GM21717 (cell line): ENCODE measurements at regions not wholly inside any gene's neighbourhood (a gene's known extent, or its start where the extent isn't known, plus 50 kb on each side); places are given as distances from the start of the nearest gene placed in this dataset.

Source experiments
- ATAC-seq: cut with Tn5 transposase; IDR thresholded peaks from one replicate; pipeline ENCODE4 v1.9.1; 2021; ENCODE audit warnings: mild to moderate bottlenecking, moderate library complexity; ENCODE audit not compliant: unreplicated experiment

DNA sequence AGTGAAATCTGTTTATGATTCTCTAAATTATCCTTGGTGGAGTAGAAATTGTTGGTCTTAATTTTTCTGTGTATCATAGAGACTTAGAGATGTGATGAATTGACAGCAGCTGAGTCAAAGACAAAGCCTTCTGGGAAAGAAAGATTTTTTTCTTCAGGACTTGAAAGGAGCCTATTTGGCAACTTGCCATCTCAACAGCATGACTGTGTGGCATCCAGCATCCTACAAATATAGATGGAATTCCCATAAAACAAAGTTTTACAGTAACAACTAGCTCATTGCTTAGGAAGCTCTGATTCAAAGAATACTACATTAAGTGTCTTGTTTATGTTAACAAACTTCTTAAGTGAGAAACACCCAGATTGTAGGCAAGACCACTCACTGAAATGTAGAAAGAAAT is 79.2 kb upstream of the SETBP1 start:
- no peak for ATAC-seq

DNA sequence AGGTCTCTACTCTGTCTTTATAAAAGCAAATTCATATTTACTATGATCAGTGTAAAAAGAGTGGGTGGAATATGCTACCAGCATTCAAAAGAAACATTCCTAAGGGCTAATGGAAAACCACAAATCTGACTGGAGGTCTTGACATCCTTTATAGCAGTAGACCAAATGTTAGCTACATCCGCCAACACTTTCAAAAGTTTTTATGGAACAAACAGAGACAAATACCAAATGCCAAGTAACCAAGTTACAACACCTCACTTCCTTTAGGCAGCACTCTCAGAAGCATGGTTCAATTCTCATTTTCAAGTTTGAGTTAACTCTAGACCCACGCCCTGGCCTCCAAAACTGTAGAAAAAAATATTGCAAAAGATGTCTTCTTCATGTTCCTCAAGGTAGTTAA is 78.3 kb upstream of the SETBP1 start:
- ATAC-seq, result no peak

DNA sequence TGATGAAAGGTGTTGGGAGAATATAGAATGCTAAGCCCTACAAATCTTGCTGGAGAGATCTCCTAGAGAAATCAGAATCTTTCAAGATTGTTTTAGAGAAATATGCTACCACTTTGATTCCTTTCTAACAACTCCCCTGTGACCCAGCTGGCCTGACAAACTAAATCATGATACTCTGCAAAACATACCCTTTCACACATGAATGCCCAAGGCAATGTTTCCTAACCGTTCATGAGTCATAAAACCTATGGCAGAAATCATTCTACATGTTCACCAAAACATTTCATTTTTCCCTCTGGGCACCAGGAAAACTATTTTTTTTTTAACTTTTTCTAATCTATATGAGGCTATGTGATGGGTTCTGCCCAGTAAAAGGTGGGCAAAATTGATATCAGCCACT is 77.8 kb upstream of the SETBP1 start:
- ATAC-seq, result no peak

DNA sequence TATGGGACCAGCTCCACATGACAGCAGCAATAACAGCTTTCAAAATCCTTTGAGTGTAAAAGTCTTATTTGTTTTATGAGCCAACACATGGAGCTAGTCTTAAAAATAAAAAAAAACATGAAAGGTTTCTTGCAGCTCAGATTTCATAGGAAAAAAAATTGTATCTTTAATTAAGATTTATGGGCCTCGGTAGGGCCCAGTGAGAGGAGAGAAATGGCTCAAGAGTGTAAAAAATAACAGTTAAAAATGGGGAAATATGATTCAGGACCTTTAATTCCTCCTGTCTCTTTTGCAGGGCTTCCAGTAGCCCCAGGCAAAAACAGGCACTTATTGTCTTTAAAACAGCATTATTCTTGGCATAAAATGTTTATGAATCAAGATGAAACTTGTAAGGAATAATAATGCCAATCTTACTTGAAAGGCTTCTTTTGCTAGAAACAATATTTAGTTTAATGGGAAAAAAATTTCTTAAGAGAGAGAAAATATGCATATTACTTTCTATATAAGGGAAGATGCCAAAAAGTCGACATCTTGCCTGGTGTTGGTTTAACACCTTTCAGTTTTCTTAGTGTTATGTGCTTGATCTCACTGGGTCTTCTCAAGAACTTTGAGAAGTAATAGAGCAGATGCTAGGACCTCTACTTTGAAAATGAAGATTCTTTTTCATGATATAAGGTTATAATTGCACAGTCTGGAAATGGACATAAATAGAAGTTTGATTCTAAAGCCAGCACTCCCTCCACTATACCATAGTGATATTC is 71.3 kb upstream of the SETBP1 start:
- no peak for ATAC-seq

DNA sequence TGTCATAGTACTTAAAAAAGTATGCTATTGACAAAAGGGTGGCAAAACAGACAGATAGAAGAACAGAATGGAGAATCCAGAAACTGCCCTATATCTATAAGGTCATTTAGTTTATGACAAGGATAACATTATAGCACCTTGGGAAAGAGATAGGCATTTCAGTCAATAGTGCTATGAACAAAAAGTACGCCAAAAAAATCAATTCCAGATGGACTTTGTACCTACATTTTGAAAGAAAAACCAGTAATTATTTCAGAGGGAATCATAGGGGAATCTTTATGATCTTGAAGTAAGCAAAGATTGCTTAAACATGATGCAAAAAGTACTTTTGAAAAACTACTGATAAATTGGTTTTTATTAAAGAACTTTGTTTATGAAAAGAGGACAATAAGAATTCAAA is 59.9 kb upstream of the SETBP1 start:
- no peak for ATAC-seq

DNA sequence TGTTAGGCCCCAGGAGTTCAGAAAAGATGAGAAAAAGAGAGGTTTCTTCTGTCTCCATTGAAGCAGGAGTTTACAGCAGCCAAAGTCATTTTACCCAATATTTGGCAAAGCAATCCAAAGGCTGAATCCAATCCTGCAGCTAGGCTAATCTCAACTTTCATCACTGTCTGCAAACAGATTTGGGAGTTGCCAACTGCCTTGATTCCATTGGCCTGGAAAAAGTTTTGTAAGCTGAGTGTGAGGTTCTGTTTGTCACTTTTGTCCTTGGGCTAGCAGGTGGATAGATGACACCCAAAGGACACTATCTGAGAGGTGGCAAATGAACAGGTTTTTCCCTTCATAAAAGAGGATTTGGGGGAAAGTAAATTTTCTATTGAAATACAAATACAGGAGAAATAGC is 56.6 kb upstream of the SETBP1 start:
- no peak for ATAC-seq

DNA sequence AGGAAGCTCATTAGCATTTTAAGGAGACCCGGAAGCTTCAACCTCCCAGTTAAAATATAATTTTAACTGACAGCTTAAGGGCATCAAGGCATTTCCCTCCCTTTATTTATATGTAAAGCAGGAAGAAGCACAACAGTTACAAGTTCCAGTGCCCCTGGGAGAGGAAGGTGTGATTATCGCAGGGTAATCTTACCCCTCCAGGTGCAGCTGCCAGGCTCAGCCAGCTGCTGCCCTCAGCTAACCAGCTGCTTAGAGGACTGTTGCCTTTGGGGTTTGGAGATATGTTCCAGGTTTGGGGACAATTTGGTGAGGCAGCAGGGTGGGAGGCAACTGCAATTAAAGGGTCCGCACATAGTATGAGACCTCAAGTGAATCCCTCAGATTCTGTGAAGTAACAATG is 55.3 kb upstream of the SETBP1 start:
- ATAC-seq, result no peak

DNA sequence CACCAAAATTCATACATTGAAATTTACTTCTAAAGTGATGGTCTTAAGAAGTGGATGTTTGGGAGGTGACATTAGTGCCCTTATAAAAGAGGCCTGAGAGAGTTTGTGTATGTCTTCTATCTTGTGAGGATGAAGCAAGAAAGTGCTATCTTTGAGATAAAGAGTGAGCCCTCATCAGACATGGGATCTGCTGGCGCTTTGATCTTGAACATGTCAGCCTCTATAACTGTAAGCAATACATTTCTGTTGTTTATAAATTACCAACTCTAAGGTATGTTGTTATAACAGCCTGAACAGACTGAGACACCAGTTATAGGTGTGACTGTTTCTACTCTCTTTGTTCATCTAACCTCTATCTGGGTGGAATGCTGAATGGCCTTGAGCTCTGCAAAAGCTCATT is 54.5 kb upstream of the SETBP1 start:
- no peak for ATAC-seq

DNA sequence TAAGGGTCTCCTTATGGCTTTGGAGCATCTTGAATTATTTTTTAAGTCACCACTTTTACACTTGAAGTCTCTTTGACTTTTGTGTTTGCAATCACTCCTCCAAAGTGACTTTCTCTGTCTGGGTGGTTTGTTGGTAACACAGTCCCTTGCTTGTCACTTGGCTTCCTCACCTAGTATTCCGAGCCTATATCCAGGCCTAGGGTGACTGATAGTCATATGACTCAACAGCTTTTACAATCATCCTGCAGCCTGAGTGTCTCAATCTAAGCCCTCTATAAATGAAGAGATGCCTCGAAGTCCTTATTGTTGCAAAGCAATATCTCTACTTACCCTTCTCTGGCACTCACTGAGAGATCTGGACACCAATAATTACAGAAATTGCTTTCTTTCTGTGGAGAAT is 53.9 kb upstream of the SETBP1 start:
- no peak for ATAC-seq

DNA sequence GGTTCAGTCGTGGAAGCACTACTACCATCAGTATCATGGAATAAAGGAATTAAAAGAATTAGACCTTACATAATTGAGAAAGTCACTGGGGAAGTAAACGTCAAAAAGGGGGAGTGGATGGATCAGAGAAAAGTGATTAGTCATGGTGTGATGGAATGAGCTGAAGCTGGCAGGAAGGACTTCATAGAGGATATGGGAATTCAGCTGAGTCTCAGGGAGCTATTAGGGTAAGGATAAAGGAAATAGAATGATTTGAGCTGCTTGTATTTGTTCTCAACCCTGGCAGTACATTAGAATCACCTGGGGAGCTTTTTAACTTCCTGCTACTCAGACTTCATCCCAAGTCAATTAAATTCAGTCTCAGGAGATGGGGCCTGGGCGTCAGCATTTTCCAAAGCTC is 53.4 kb upstream of the SETBP1 start:
- no peak for ATAC-seq

DNA sequence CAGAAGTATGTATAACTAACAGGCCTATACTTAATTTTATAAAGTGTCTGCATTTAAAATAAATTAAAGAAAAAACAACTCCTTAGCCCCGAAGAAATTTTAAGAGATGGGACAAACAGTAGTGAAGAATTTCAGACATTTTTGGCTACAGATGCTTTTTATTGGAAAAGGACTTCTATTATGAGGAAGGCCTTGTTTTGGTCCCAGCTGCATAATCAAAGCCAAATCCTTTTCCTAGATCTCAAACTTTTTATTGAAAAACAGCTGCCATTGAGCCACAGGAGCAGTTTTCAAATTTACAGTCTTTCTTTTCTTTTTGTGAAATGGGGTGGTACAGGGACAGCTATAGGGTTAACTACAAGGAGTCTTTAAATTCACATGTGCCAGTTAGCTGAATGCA is 51.3 kb upstream of the SETBP1 start:
- no peak for ATAC-seq

DNA sequence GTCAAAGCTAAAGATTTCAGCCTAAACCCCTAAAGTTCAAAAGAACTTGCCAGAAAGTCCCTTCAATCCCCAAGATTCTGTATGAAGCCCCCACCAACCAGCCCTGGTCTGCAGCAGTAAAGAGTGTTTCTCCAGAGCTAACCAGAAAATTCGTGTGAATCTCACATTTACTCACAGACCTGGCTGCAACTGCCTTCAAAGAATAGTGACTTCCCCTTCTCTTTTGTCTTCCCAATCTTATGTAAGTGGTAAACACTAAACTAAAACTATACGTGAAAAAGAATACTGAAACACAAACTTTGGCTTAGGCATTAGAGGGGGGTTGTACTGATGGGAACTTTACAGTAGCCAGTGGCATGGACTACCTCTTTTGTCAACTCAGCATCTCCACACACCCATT is 50.6 kb upstream of the SETBP1 start:
- ATAC-seq, result no peak
